Neuronal stem cell (in vitro differentiated cells): ENCODE measurements at regions not wholly inside any gene's neighbourhood (a gene's known extent, or its start where the extent isn't known, plus 50 kb on each side); places are given as distances from the start of the nearest gene placed in this dataset.

Experiments
- DNase-seq: peaks from one replicate; pipeline ENCODE4 v3.0.0-alpha.2; 2013; ENCODE audit warnings: low spot score
- H2AFZ ChIP-seq: one replicate; pipeline ENCODE4 v1.6.1; 2013; ENCODE audit warnings: mild to moderate bottlenecking, low read length, inconsistent platforms
- H2AK5ac ChIP-seq: 2 replicates; pipeline ENCODE4 v1.6.1; 2013; ENCODE audit warnings: low read depth, mild to moderate bottlenecking, inconsistent platforms, low read length, moderate library complexity, mixed read lengths
- H2BK120ac ChIP-seq: 2 replicates; pipeline ENCODE4 v1.6.1; 2013; ENCODE audit warnings: low read depth, mild to moderate bottlenecking, inconsistent platforms, low read length, moderate library complexity, mixed read lengths
- H2BK12ac ChIP-seq: one replicate; pipeline ENCODE4 v1.6.1; 2013; ENCODE audit warnings: low read length, inconsistent platforms
- H2BK15ac ChIP-seq: 2 replicates; pipeline ENCODE4 v1.6.1; 2013; ENCODE audit warnings: mild to moderate bottlenecking, low read length, inconsistent platforms, mixed read lengths
- H2BK5ac ChIP-seq: one replicate; pipeline ENCODE4 v1.6.1; 2013; ENCODE audit warnings: inconsistent platforms, mild to moderate bottlenecking, low read length, moderate library complexity
- H3K14ac ChIP-seq: one replicate; pipeline ENCODE4 v1.6.1; 2013; ENCODE audit warnings: low read length, inconsistent platforms
- H3K18ac ChIP-seq: 2 replicates; pipeline ENCODE4 v1.6.1; 2013; ENCODE audit warnings: low read length, inconsistent platforms
- H3K23ac ChIP-seq: 2 replicates; pipeline ENCODE4 v1.6.1; 2013; ENCODE audit warnings: low read depth, mild to moderate bottlenecking, mixed read lengths, low read length, inconsistent platforms; ENCODE audit not compliant: poor library complexity
- H3K27ac ChIP-seq: replicated peaks from 3 replicates; pipeline ENCODE4 v1.5.1; 2013; ENCODE audit warnings: low read length, inconsistent platforms
- H3K27me3 ChIP-seq, 3 experiments: 2 replicates each; pipeline ENCODE4 v1.6.1; 2013; ENCODE audit warnings: low read length in 3 of 3, mild to moderate bottlenecking in 2 of 3, inconsistent platforms in 1 of 3, low read depth in 1 of 3, mixed read lengths in 1 of 3, moderate library complexity in 1 of 3; ENCODE audit not compliant: control insufficient read depth in 3 of 3, insufficient read depth in 3 of 3
- H3K36me3 ChIP-seq, 2 donors: replicated peaks in 1 of 2; 2 replicates each; pipeline ENCODE4 v1.6.1; 2013; ENCODE audit warnings: low read length in 2 of 2; ENCODE audit not compliant: control insufficient read depth in 2 of 2, insufficient read depth in 2 of 2
- H3K4ac ChIP-seq: 2 replicates; pipeline ENCODE4 v1.6.1; 2013; ENCODE audit warnings: inconsistent platforms, mild to moderate bottlenecking, low read length, moderate library complexity
- H3K4me1 ChIP-seq, 2 donors: 1 replicate in 1 of 2; 2 replicates in 1 of 2; pipeline ENCODE4 v1.6.1; 2013; ENCODE audit warnings: low read length in 2 of 2, low read depth in 1 of 2; ENCODE audit not compliant: control insufficient read depth in 2 of 2, insufficient read depth in 1 of 2
- H3K4me2 ChIP-seq: one replicate; pipeline ENCODE4 v1.6.1; 2013; ENCODE audit warnings: mild to moderate bottlenecking, low read length, inconsistent platforms; ENCODE audit not compliant: insufficient read depth, poor library complexity, severe bottlenecking
- H3K4me3 ChIP-seq, 2 donors: 2 replicates each; pipeline ENCODE4 v1.5.1; 2013; ENCODE audit warnings: low read length in 2 of 2, mild to moderate bottlenecking in 2 of 2, inconsistent platforms in 1 of 2, moderate library complexity in 1 of 2
- H3K79me1 ChIP-seq: one replicate; pipeline ENCODE4 v1.6.1; 2013; ENCODE audit warnings: low read depth, mild to moderate bottlenecking, inconsistent platforms, low read length, moderate library complexity
- H3K9ac ChIP-seq: one replicate; pipeline ENCODE4 v1.6.1; 2013; ENCODE audit warnings: mild to moderate bottlenecking, low read depth, low read length, inconsistent platforms; ENCODE audit not compliant: poor library complexity
- H3K9me3 ChIP-seq, 2 donors: replicated peaks in 1 of 2; 2 replicates each; pipeline versions ENCODE3 to v1.6.1; 2013; ENCODE audit warnings: low read length in 2 of 2, mild to moderate bottlenecking in 2 of 2, inconsistent platforms in 1 of 2, low read depth in 1 of 2, mixed read lengths in 1 of 2, moderate library complexity in 1 of 2; ENCODE audit not compliant: control insufficient read depth in 2 of 2, insufficient read depth in 1 of 2
- H4K8ac ChIP-seq: one replicate; pipeline ENCODE4 v1.6.1; 2013; ENCODE audit warnings: low read depth, mild to moderate bottlenecking, inconsistent platforms, low read length, moderate library complexity
- H4K91ac ChIP-seq: one replicate; pipeline ENCODE4 v1.6.1; 2013; ENCODE audit warnings: low read length, low read depth, mild to moderate bottlenecking, inconsistent platforms; ENCODE audit not compliant: poor library complexity
- WGBS, 2 donors: extraction: QIAGEN DNeasy Blood & Tissue Kit; methylation state at CpG; one replicate each; pipeline ENCODE4 v1.1.7; 2013; ENCODE audit warnings: missing lambda C conversion rate in 2 of 2, mixed read lengths in 1 of 2; ENCODE audit not compliant: insufficient read length in 2 of 2, insufficient replicate concordance in 1 of 2; ENCODE audit errors: extremely low coverage in 2 of 2; 5-methylcytosine and 5-hydroxymethylcytosine counted together

DNA sequence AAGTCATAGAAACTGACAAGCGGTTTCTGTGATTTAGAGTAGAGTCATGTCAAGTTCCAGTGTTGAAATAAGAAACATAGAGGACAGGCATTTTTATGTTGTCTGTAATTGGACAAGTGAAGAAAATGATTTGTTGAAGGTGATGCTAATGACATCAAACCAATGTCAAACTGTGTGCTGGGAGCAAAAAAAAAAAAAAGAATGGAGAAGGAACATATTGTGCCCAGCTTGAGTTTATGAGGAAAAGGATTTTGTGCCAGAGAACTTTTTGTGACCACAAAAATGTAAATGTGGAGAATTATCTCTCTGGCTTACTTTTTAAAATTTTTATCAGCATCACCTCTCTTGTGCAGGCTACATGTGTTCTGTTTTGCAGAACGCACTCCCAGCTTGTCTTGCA is 495.7 kb downstream of the RAPGEF2 start:
- H2BK120ac ChIP-seq, result no peak overlapping the region
- WGBS, 2 donors, result no CpG with 5 or more reads among the region's 2 CpGs
- H2BK15ac ChIP-seq, result no peak overlapping the region
- H2AK5ac ChIP-seq, result no peak overlapping the region
- no peak overlapping the region for H4K8ac ChIP-seq
- H3K4me3 ChIP-seq, result no peak overlapping the region
- no peak overlapping the region for H3K9ac ChIP-seq
- H2AFZ ChIP-seq, result no peak overlapping the region
- H3K27me3 ChIP-seq, result no peaks in the 10 kb centered on the region
- DNase-seq, result no peak
- no peak overlapping the region for H2BK5ac ChIP-seq
- no peaks in the 10 kb centered on the region for H3K36me3 ChIP-seq
- H3K4me2 ChIP-seq, result no peak overlapping the region
- no peak overlapping the region for H2BK12ac ChIP-seq
- no peak overlapping the region for H3K23ac ChIP-seq
- no peak overlapping the region for H3K18ac ChIP-seq
- no peaks in the 10 kb centered on the region for H3K79me1 ChIP-seq
- H3K9me3 ChIP-seq, result no peaks in the 10 kb centered on the region
- no peak overlapping the region for H3K4ac ChIP-seq
- H3K4me1 ChIP-seq, result peaks cover 0 to 6% of the 10 kb centered on the region in 2 donors
- H3K14ac ChIP-seq, result no peak overlapping the region
- no peak overlapping the region for H4K91ac ChIP-seq
- no peak overlapping the region for H3K27ac ChIP-seq

DNA sequence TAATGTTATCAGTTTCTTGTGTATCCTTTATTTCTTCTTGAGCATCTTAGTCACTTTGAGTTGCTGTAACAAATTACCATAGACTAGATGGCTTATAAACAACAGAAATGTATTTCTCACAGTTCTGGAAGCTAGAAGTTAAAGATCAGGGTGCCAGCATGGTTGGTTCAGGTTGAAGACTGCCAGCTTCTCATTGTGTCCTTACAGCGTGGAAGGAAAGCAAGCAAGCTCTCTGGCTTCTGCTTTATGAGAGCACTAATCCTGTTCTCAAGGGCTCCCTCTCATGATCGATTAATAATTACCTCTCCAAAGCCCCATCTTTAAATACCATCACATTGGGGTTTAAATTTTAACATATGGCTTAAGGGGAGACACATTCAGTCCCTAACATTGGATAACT is 497.2 kb downstream of the RAPGEF2 start:
- Histone ChIP-seq H3K14ac (no peak overlapping the region), H3K9ac (no peak overlapping the region), H3K27me3 (no peaks in the 10 kb centered on the region), H2BK5ac (no peak overlapping the region), H3K79me1 (no peaks in the 10 kb centered on the region), H2AK5ac (no peak overlapping the region), H3K4me2 (no peak overlapping the region), H3K9me3 (no peaks in the 10 kb centered on the region), H2BK120ac (no peak overlapping the region), H4K91ac (no peak overlapping the region), H4K8ac (no peak overlapping the region), H3K36me3 (no peaks in the 10 kb centered on the region), H3K4me3 (no peak overlapping the region), H2BK12ac (no peak overlapping the region), H2BK15ac (no peak overlapping the region), H3K4ac (no peak overlapping the region), H2AFZ (no peak overlapping the region), H3K4me1 (peaks cover 0 to 2% of the 10 kb centered on the region in 2 donors), H3K18ac (no peak overlapping the region), H3K23ac (no peak overlapping the region), H3K27ac (no peak overlapping the region)
- no CpG with 5 or more reads among the region's 2 CpGs for WGBS, 2 donors
- DNase-seq, result no peak

- Histone ChIP-seq H3K14ac (no peak overlapping the region), H3K23ac (no peak overlapping the region), H2BK5ac (no peak overlapping the region), H3K4me2 (no peak overlapping the region), H3K36me3 (no peaks in the 10 kb centered on the region), H4K8ac (no peak overlapping the region), H3K27me3 (no peaks in the 10 kb centered on the region), H3K27ac (no peak overlapping the region), H2BK15ac (no peak overlapping the region), H3K9me3 (peaks cover 4 to 8% of the 10 kb centered on the region in 2 donors), H3K4ac (no peak overlapping the region), H3K79me1 (no peaks in the 10 kb centered on the region), H3K4me1 (peaks cover 3 to 4% of the 10 kb centered on the region in 2 donors), H3K18ac (no peak overlapping the region), H2BK12ac (no peak overlapping the region), H2AK5ac (no peak overlapping the region), H2AFZ (no peak overlapping the region), H2BK120ac (no peak overlapping the region), H4K91ac (no peak overlapping the region), H3K4me3 (no peak overlapping the region), H3K9ac (no peak overlapping the region)
- DNase-seq, result no peak
- WGBS, 2 donors, result no CpG with 5 or more reads among the region's 3 CpGs
Observed at GRCh38 chr4:159604781-159605180, 501.9 kb downstream of the RAPGEF2 start.

DNA sequence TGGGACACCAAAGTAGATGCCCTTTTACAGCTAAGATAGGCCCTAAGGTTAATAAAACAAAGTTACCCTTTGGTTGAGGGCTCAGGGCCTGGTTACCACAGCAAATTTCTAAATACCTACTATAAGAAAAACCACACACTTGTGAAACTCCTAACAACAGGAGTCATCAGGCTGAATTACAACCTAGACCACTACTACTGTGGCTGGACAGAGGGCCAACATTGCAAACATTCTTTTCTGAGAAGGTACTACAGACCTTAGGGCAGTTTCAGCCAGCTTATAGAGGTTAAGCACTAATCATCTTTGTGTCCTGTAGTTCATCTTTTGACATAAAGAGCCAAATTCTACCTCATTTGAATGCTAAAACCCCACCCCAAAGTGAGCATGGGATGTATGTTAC is 504.0 kb downstream of the RAPGEF2 start:
- Histone ChIP-seq H3K27ac (peak overlapping the region; percentile 70), H3K4me3 (no peak overlapping the region)

More for the DNA sequence above, 504.0 kb downstream of the RAPGEF2 start:
- Histone ChIP-seq H4K91ac (no peak overlapping the region), H2AK5ac (no peak overlapping the region), H2BK5ac (no peak overlapping the region), H3K27me3 (no peaks in the 10 kb centered on the region), H2BK120ac (peak overlapping the region; percentile 63), H3K14ac (no peak overlapping the region), H3K9ac (no peak overlapping the region), H3K4me1 (peaks cover 3 to 4% of the 10 kb centered on the region in 2 donors), H4K8ac (no peak overlapping the region), H3K4me2 (no peak overlapping the region), H3K36me3 (no peaks in the 10 kb centered on the region), H3K9me3 (peaks cover 4 to 8% of the 10 kb centered on the region in 2 donors), H3K18ac (no peak overlapping the region), H3K79me1 (no peaks in the 10 kb centered on the region), H3K23ac (no peak overlapping the region), H2BK12ac (peak overlapping the region; percentile 82), H2AFZ (no peak overlapping the region), H3K4ac (no peak overlapping the region), H2BK15ac (no peak overlapping the region)
- no peak for DNase-seq
